WI38 (cell line): ENCODE measurements at regions not wholly inside any gene's neighbourhood (a gene's known extent, or its start where the extent isn't known, plus 50 kb on each side); places are given as distances from the start of the nearest gene placed in this dataset.

Experiments
- H3K4me3 ChIP-seq: 2 replicates; pipeline ENCODE4 v1.5.1; 2011; ENCODE audit warnings: low read depth, mild to moderate bottlenecking, control low read depth, low read length
- TF ChIP-seq, protein P1 (sequence below): IDR thresholded peaks from 2 replicates; pipeline ENCODE4 v1.5.1; 2012; ENCODE audit warnings: low read depth, mild to moderate bottlenecking, control low read depth, low read length

DNA sequence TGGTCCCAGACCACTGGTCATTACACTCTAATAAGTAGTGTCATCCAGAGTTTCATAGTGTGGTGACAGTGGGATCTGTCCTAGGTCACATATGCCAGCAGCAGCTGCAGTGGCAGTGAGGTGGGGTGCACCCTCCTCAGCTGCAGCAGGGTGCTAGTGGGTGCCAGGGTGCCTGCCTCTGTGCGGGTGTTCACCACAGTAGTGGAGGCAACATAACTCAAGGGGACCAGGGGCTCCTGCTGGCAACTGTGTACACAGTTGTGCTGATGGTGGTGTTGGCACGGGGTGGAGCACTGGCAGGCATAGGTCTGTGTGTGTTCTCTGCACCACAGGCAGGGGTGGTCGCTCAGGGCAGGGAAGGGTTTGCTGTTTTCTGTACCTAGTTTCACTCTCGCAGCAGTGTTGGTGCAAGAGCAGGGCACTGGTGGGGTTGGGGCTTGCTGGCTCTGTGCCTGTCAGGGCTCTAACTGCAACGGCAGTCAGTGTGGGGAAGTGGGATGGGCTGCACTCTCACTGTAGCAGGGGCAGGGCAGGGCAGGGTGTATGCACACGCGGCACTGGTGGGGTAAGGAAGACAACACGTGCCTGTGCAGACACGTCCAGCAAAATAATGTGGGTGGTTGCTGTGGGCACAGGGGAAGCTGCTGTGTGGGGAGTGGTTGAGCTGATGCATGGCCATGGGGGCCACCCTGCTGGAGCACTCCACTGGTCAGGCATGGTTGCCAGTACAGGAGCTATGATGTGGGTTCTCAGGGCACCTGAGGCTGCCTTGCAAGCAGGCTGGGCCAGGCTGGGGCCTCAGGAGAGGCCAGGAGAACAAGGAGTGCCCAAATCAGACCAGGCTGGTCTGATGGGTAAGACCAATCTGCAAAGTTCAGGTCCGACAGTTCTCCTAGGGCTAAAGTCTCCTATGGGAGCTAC is 226.6 kb downstream of the MEIS1 start:
- H3K4me3 ChIP-seq, result no peak overlapping the region
- TF ChIP-seq, protein P1, sequence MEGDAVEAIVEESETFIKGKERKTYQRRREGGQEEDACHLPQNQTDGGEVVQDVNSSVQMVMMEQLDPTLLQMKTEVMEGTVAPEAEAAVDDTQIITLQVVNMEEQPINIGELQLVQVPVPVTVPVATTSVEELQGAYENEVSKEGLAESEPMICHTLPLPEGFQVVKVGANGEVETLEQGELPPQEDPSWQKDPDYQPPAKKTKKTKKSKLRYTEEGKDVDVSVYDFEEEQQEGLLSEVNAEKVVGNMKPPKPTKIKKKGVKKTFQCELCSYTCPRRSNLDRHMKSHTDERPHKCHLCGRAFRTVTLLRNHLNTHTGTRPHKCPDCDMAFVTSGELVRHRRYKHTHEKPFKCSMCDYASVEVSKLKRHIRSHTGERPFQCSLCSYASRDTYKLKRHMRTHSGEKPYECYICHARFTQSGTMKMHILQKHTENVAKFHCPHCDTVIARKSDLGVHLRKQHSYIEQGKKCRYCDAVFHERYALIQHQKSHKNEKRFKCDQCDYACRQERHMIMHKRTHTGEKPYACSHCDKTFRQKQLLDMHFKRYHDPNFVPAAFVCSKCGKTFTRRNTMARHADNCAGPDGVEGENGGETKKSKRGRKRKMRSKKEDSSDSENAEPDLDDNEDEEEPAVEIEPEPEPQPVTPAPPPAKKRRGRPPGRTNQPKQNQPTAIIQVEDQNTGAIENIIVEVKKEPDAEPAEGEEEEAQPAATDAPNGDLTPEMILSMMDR, result no peak

DNA sequence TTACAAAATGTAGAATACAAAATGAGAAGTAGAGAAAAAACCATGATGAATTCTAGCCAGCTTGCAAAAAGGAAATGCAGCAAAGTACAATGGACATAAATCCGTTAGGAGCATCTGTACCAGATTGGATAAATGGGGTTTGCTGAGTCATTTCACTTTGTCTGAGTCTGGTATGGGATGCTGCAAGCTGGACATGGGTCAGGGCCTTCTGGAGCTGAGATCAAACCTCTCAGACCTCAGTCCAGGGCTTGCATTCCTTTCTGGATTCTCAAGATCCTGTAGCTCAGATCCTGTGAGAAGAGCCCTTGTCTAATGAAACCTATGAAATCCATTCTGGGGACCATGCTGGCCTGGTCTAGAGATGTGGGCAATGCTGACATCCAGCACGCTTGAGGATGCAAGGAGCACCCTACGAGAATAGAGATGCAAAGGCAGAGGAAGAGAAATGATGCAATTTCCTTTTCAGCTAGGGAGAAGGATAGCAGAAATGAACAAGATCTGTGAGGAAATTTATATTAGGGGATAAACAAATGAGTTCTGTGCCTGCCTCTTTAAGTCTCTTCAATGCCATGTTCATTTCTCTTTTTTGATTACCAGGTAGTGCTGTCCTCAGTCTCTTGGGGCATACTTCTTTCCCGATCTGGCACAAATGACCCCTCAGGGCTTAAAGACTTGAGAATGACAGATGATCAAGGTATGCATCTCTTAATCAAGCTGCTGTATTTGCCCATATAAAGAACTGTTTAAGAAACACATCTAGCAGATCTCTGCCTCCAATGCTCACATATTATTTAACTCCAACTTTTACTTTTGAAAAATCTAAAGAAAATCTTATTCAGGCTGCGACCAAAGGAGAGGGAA is 230.4 kb downstream of the MEIS1 start:
- TF ChIP-seq, protein P1, result no peak
- no peak overlapping the region for H3K4me3 ChIP-seq

DNA sequence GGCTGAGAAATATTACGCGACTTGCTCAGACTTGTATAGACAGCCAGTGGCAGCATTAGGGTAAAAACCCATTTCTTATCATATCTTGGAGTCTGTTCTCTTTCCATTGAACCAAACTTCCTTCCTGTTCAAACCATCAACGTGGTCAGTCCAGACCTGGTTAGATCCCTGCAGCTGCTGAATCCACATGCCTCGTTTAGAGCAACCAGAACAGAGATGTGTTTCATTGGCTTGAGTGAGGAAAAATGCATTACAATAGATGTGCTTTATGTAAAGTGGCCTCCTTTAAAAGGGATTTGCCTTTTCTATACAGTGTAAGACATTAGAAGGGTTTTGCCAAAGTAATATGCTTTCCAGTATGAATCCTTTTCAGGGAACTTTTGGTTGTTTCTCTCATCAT is 232.4 kb downstream of the MEIS1 start:
- no peak overlapping the region for H3K4me3 ChIP-seq
- TF ChIP-seq, protein P1, result no peak

DNA sequence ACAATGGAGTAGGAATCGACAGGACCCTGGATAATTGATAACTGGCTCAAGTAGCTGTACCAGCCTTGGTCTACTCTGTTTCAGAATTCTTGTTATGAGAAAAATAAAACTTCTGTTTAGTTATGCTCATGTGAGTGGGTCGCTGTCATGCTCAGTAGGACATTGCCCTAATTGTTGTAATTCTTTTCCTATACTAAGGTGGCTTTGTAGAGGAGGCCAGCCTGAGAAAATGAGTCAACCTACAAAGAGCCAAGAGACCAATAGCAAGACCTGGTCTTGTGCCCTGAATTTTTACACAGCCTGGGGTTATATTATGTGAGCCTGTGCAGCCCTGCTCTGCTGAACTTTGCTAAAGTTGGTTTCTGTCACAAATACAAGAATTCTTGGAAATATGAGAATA is 238.4 kb downstream of the MEIS1 start:
- no peak overlapping the region for H3K4me3 ChIP-seq
- TF ChIP-seq, protein P1, result no peak

DNA sequence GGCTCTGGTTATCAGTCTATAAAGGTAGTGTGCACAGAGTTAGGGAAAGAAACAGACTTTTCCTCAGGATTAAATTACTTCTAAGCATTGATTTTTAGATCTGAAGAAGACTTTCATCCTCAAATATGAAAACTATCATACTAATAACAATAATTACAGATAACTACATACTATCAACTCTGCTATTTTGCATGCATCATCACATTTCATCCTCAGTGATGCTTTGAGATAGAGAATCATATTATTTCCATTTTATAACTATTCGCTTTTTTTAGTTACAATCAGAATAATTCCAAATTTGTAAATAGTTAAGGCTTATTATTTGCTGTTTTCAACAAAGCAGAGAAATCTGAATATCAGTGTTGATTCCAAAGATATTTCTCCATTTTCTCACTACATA is 239.2 kb downstream of the MEIS1 start:
- no peak overlapping the region for H3K4me3 ChIP-seq
- TF ChIP-seq, protein P1, result no peak

DNA sequence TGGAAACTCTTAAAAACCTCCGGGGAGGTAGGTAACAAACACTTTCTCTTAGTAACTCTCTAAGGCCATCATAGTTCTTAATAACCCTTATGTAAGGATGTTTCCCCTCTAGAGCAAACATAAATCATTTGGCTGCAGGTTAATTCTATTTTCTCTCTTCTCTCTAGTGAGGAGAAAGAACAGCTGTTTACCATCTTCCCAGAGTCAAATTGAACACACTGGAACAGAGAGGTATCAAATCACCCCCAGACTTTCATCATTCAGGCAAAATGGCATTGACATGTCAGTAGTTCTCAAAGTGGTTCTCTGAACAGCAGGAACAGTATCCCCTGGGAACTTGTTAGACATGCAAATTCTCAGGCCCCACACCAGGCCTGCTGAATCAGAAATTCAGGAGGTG is 240.7 kb downstream of the MEIS1 start:
- no peak overlapping the region for H3K4me3 ChIP-seq
- TF ChIP-seq, protein P1, result no peak

DNA sequence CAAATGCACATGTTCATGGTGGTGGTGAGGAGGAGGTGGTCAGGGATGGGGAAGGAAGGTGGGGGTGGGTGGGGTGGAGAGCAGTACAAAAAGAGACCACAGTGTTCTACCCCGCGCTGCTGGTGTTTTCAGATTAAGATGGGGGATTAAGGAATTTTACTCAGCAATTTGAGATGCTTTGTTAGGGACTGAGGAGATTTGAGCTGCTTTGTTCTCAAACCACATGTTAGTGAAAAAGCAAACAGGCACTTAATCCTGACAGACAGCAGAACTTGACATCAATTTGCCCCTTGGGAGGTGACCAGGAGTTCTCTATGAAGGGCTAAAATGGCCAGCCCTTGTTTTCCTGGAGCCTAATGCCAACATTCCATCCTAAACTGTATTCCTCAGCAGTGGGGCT is 244.5 kb downstream of the MEIS1 start:
- TF ChIP-seq, protein P1, result no peak
- H3K4me3 ChIP-seq, result no peak overlapping the region
